ENCODE measurements at regions not wholly inside any gene's neighbourhood (a gene's known extent, or its start where the extent isn't known, plus 50 kb on each side); places are given as distances from the start of the nearest gene placed in this dataset.

GRCh38 chr4:79685542-79685941 lies 277.5 kb upstream of the GK2 start:
- no peak overlapping the region for H3K27ac ChIP-seq (replicated peaks in 1 of 4)
- no peaks in the 10 kb centered on the region for H3K9me3 ChIP-seq
- intact Hi-C loops (cut with DNase I) = no loop called here
- no peak overlapping the region for H3K4me3 ChIP-seq
- no peak for DNase-seq (ENCODE audit: extremely low spot score)
- WGBS = 96% methylated on average over 2 of the region's 2 CpGs
- TF ChIP-seq POLR2A (IDR thresholded peaks at IDR 0.05; ENCODE audit: low read depth) (no peak), EP300 (IDR thresholded peaks at IDR 0.05) (no peak), POLR2AphosphoS5 (IDR thresholded peaks at IDR 0.05) (no peak), CTCF (IDR thresholded peaks at IDR 0.05) (no peak)
- no peaks in the 10 kb centered on the region for H3K36me3 ChIP-seq
- no peaks in the 10 kb centered on the region for H3K27me3 ChIP-seq
- peaks cover 0 to 17% (median 9%) of the 10 kb centered on the region in 4 donors for H3K4me1 ChIP-seq

GRCh38 chr4:79684516-79684915 lies 276.5 kb upstream of the GK2 start:
- intact Hi-C loops (cut with DNase I) = no loop called here
- no peak for DNase-seq (ENCODE audit: extremely low spot score)
- H3K4me1 ChIP-seq = peaks cover 0 to 17% (median 9%) of the 10 kb centered on the region in 4 donors
- TF ChIP-seq EP300 (IDR thresholded peaks at IDR 0.05) = no peak
- no peak for TF ChIP-seq POLR2AphosphoS5 (IDR thresholded peaks at IDR 0.05)
- no peak for TF ChIP-seq CTCF (IDR thresholded peaks at IDR 0.05)
- no peak for TF ChIP-seq POLR2A (IDR thresholded peaks at IDR 0.05; ENCODE audit: low read depth)
- H3K9me3 ChIP-seq = no peaks in the 10 kb centered on the region
- H3K27me3 ChIP-seq = no peaks in the 10 kb centered on the region
- H3K27ac ChIP-seq (replicated peaks in 1 of 4) = no peak overlapping the region
- WGBS = 84% methylated on average over 3 of the region's 3 CpGs
- no peak overlapping the region for H3K4me3 ChIP-seq
- no peaks in the 10 kb centered on the region for H3K36me3 ChIP-seq

DNA sequence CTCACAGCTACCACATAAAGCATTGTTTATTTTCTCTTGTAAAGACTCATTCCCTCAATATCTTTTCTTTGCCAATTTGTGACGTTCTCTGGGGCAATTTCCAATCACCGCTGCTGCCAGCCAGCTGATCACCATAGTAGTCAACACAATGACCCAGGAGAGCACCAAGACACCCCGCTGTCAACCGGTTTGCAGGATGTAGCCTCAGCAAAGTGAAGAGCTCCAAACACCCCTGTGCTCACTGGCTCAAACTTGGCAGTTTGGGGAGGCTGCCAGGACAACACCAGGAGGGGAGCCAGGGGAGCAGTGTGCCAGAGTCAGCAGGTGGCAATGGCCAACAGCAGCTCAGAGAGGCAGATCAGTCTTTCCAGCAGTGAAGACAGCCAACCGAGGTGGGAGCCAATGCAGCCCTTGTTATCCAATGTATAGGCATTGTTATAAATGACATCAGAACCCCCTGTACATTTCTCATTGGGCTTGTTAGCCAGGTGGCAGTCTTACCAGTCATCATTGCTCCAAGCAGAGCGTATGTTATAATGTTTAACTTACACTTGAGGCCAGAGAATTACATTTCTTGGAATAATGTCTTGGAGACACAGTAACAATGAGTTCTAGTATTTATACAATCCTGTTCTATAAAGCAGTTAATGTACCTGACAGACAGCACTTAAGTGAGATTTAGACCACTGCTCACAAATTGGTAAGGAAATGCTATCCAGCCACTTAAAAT lies 274.9 kb upstream of the GK2 start:
- DNase-seq (ENCODE audit: extremely low spot score) = no peak
- H3K4me1 ChIP-seq = peaks cover 0 to 17% (median 9%) of the 10 kb centered on the region in 4 donors
- 47% methylated on average over 6 of the region's 6 CpGs for WGBS
- no peak overlapping the region for H3K4me3 ChIP-seq
- H3K9me3 ChIP-seq = no peaks in the 10 kb centered on the region
- TF ChIP-seq POLR2A (IDR thresholded peaks at IDR 0.05; ENCODE audit: low read depth) (no peak), CTCF (IDR thresholded peaks at IDR 0.05) (no peak), POLR2AphosphoS5 (IDR thresholded peaks at IDR 0.05) (no peak), EP300 (IDR thresholded peaks at IDR 0.05) (no peak)
- intact Hi-C loops (cut with DNase I) = no loop called here
- peak overlapping the region; percentile 2 to 51 (median 24) for H3K27ac ChIP-seq (replicated peaks in 1 of 4)
- H3K36me3 ChIP-seq = no peaks in the 10 kb centered on the region
- H3K27me3 ChIP-seq = no peaks in the 10 kb centered on the region

- Histone ChIP-seq H3K4me3 (no peak overlapping the region), H3K4me1 (peaks cover 0 to 19% (median 12%) of the 10 kb centered on the region in 4 donors), H3K9me3 (no peaks in the 10 kb centered on the region), H3K27ac (replicated peaks in 1 of 4) (peak overlapping the region in 2 of 4 donors; percentile 20 to 27), H3K36me3 (no peaks in the 10 kb centered on the region), H3K27me3 (no peaks in the 10 kb centered on the region)
- WGBS = 89% methylated on average over 4 of the region's 4 CpGs
- intact Hi-C loops (cut with DNase I) = no loop called here
- no peak for DNase-seq (ENCODE audit: extremely low spot score)
- TF ChIP-seq EP300 (IDR thresholded peaks at IDR 0.05) (no peak), CTCF (IDR thresholded peaks at IDR 0.05) (no peak), POLR2A (IDR thresholded peaks at IDR 0.05; ENCODE audit: low read depth) (no peak), POLR2AphosphoS5 (IDR thresholded peaks at IDR 0.05) (no peak)
Measured at GRCh38 chr4:79682161-79682560, 274.1 kb upstream of the GK2 start.

GRCh38 chr4:79679859-79680258 lies 271.8 kb upstream of the GK2 start:
- no peaks in the 10 kb centered on the region for H3K9me3 ChIP-seq
- H3K27me3 ChIP-seq = no peaks in the 10 kb centered on the region
- 90% methylated on average over 1 of the region's 1 CpG for WGBS
- intact Hi-C loops (cut with DNase I) = no loop called here
- no peak for TF ChIP-seq POLR2A (IDR thresholded peaks at IDR 0.05; ENCODE audit: low read depth)
- TF ChIP-seq POLR2AphosphoS5 (IDR thresholded peaks at IDR 0.05) = no peak
- TF ChIP-seq EP300 (IDR thresholded peaks at IDR 0.05) = no peak
- TF ChIP-seq CTCF (IDR thresholded peaks at IDR 0.05) = no peak
- DNase-seq (ENCODE audit: extremely low spot score) = no peak
- peaks cover 0 to 26% (median 16%) of the 10 kb centered on the region in 4 donors for H3K4me1 ChIP-seq
- H3K36me3 ChIP-seq = no peaks in the 10 kb centered on the region
- H3K4me3 ChIP-seq = no peak overlapping the region
- no peak overlapping the region for H3K27ac ChIP-seq (replicated peaks in 1 of 4)

Data from esophagus muscularis mucosa (tissue), 4 donors.